Loucy (cell line): ENCODE measurements at regions not wholly inside any gene's neighbourhood (a gene's known extent, or its start where the extent isn't known, plus 50 kb on each side); places are given as distances from the start of the nearest gene placed in this dataset.

ENCODE experiments used
- EZH2phosphoT487 ChIP-seq: fragments of 200-600 bp; IDR thresholded peaks from 2 replicates; pipeline ENCODE4 v1.6.1; 2018; ENCODE audit warnings: antibody characterized with exemption, mild to moderate bottlenecking, moderate library complexity, borderline replicate concordance
- TF ChIP-seq, protein P1 (sequence below): fragments of 200-600 bp; sonication (generic); conservative IDR thresholded peaks from 2 replicates; pipeline ENCODE4 v1.5.1; 2014; ENCODE audit warnings: mild to moderate bottlenecking, antibody characterized with exemption, low read length

DNA sequence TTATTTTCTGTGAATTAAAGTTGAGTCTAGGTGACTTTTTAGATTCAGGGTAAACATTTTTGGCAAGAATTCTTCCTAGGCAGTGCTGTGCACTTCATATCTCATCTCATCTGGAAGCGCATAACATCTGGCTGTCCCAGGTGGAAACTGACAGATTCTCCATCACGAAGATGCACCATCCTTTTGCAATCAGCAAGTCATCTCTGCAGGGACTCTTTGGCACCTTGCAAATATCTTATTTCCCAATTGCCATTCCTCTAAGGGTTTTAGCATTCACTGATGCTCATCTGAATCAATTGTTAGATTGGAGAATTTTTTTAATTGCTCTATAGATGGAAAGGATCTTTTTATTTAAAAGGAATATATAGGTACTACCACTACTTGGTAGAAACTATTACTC, 282.7 kb upstream of the ATP10A start:
- TF ChIP-seq, protein P1, sequence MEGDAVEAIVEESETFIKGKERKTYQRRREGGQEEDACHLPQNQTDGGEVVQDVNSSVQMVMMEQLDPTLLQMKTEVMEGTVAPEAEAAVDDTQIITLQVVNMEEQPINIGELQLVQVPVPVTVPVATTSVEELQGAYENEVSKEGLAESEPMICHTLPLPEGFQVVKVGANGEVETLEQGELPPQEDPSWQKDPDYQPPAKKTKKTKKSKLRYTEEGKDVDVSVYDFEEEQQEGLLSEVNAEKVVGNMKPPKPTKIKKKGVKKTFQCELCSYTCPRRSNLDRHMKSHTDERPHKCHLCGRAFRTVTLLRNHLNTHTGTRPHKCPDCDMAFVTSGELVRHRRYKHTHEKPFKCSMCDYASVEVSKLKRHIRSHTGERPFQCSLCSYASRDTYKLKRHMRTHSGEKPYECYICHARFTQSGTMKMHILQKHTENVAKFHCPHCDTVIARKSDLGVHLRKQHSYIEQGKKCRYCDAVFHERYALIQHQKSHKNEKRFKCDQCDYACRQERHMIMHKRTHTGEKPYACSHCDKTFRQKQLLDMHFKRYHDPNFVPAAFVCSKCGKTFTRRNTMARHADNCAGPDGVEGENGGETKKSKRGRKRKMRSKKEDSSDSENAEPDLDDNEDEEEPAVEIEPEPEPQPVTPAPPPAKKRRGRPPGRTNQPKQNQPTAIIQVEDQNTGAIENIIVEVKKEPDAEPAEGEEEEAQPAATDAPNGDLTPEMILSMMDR: no peak
- no peak for TF ChIP-seq EZH2phosphoT487
